Sciatic nerve (tissue), 2 donors: ENCODE measurements at regions not wholly inside any gene's neighbourhood (a gene's known extent, or its start where the extent isn't known, plus 50 kb on each side); places are given as distances from the start of the nearest gene placed in this dataset.
A peak's percentile ranks its signal among the peaks of the same experiment; 100 is the strongest.
"Not testable (repeated sequence)": the region's sequence is repeated elsewhere in the genome, so short reads cannot be mapped to it uniquely, and the experiment has no call there.

Experiments used
- ATAC-seq: fragments of 200-7000 bp; cut with Tn5 transposase; one replicate; pipeline ENCODE4 v1.9.1; 2020; ENCODE audit warnings: mild to moderate bottlenecking, moderate library complexity
- DNase-seq: peaks from one replicate; pipeline ENCODE4 v3.0.0-alpha.2; 2020; ENCODE audit warnings: low spot score
- intact Hi-C: fragments of 100-400 bp; cut with DNase I; formaldehyde crosslinking; loops from one replicate; pipeline ENCODE4 v1.14.2; 2022
- donor health status: DM: no; HTN: no; CAD: no.
- donor health status: DM: no; HTN: no; CAD: no.

DNA sequence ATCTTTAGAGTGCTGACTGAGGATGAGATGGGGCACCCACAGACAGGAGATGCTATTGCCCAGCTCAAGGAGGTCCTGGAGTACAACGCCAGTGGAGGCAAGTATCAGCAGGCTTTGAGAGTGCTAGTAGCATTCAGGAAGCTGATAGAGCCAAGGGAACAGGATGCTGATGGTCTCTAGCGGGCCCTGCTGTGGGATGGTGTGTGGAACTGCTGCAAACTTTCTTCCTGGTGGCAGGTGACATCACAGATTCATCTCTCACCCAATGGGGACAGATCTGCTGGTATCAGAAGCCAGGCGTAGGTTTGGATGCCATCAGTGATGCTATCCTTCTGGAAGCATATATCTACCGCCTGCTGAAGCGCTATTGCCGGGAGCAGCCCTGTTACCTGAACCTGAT lies 609.8 kb upstream of the NCAM2 start:
- no peak for ATAC-seq
- no peak for DNase-seq
- intact Hi-C loops: no loop called here

DNA sequence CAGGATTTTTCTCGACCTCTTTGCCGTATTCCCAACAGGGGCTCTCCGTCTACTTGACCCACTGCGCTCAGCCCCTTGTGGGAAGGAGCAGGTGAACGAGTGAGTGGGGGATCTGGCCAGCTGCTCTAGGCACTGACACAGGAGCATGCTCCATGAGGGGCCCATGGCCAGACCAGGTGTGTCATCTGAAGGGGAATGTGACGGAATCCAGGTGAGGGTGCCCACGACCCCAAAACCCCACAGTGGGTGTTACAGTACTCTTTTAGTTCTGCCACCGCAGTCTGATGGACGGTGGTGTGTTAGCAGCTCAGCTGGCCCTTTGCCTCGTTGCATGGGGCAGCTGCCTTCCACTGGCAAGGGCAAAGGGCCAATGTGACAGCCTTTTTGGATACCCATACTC lies 601.4 kb upstream of the NCAM2 start:
- DNase-seq: no peak
- ATAC-seq: no peak
- intact Hi-C loops: no loop called here

DNA sequence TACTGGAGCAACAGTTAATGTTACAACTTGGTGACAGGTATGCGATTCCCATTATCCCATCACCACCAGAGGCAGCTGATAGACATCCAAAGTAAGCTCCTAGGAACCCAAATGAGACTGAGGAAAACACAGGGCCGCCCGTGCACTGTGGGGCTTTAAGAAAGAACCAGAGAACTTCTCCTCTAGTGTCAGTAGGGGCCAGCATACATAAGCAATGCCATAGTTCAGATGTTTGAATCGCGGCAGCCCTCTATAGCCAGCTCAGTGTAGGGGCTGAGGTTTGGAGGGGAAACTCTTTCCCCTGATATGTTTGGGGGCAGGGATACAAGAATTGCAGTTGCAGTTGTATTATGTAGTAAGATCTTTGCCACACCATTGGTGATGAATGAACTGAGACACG lies 593.3 kb upstream of the NCAM2 start:
- DNase-seq (no peak), ATAC-seq (no peak)
- intact Hi-C loops: no loop called here

DNA sequence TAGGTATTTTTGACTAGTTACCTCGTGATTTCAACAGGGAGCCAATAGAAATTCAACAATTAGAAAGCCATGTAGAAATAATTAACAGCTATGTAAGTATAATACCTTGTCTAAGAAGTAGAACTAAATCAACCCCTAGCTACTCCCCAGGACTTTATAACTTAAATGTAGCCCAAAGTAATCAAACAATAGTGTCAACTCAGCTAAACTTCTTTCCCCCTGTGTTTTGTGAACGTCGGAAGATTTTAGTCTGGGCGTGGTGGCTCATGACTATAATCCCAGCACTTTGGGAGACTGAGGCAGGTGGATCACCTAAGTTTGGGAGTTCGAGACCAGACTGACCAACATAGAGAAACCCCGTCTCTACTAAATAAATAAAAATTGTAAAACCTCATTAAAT lies 579.9 kb upstream of the NCAM2 start:
- intact Hi-C loops: no loop called here
- no peak for DNase-seq
- ATAC-seq: no peak

DNA sequence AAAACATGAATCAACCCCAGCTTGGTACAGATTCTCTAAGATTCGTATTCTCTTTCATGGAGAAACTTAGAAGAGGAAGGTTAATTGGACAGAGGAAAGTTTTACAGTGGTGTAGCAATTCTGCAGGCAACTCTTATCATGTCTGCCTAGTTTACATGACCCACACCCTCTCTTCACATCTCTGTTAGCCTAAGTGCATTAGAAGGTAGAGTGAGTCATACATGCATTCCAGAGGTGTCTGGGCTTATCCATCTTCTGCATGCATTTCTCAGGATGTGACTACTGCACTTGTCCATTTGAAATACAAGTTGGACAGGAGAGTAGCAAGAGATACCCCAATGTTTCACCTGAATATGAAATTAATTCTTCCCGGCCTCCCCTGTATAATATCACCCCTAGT lies 578.4 kb upstream of the NCAM2 start:
- ATAC-seq (no peak), DNase-seq (no peak)
- intact Hi-C loops: no loop called here

DNA sequence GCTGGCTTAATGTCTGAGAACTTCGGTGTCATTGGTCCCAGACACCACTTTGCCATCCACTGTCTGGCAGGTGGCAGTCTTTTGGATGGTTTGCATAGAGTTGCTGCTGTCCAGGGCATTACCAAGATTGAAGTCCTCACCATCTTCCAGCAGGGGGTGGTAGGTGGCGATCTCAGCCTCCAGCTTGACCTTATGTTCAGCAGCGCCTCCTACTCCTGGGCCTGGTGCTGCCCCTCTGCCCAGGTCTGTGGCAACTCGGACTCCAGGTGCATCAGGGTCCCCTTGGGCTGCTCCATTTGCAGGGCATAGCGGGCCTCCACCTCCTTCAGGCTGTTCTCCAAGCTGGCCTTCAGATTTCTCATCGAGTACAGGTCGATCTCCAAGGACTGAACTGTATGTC lies 573.3 kb upstream of the NCAM2 start:
- intact Hi-C loops: no loop called here
- no peak for ATAC-seq
- DNase-seq: no peak

DNA sequence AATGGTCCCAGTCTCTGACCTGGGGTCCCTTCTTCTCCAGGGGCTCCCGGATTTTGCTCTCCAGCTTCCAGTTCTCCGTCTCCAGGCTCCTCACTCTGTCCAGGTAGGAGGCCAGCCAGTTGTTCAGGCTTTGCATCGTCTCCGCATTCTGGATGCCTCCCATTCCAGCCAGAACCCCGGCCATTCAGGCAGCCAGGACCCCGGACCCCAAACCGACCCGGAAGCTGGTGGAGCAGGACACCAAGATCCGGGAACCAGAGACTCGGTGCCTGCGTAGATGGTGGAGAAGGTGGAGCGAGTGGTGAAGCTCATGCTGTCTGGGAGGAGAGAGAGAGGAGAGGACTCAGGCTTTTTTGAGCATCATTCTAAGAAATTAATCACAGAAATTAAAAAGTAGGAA lies 572.4 kb upstream of the NCAM2 start:
- intact Hi-C loops: no loop called here
- ATAC-seq (no peak), DNase-seq (no peak)

DNA sequence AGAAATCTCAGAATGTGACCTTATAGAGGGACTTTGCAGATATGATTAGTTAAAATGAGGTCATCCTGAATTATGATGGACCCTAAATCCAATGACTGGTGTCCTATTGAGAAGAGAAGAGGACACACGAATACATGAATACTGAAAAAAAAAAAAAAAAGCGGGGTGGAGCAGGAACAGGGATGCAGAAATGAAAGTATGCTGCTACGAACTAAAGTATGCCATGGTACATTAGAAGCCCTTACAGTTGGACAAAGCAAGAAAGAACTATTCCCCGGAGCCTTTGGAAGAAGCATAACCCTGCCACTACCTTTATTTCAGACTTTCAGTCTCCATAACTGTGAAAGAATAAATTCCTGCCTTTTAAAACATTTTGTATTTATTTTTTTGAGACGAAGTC lies 557.9 kb upstream of the NCAM2 start:
- ATAC-seq: no peak

DNA sequence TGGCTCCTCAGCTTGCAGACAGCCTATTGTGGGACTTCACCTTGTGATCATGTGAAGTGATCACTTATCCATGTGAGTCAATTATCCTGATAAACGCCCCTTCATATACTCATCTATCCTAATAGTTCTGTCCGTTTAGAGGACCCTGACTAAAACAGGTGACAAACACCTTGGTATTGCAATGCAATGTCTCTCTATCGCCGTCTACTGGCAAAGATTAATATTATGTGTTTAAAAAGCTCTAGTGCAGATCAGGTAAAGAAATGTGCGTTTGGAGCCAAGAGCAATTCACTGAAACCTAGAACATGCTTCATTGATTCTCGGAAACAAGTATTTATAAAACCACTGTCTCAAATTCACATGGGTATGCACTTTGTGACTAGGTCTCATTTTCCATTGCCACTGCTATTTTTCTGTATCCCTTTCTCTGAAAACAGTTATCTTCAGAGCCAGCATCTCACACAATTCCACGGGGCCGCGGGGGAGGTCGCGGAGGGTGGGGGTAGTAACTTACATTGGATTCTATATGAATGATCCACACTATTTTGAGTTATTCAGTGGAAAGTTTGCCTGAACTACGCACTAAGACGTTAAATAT lies 554.6 kb upstream of the NCAM2 start:
- no peak for DNase-seq
- no peak for ATAC-seq

More for the DNA sequence above, 557.9 kb upstream of the NCAM2 start:
- DNase-seq: no peak
- intact Hi-C loops: no loop called here

DNA sequence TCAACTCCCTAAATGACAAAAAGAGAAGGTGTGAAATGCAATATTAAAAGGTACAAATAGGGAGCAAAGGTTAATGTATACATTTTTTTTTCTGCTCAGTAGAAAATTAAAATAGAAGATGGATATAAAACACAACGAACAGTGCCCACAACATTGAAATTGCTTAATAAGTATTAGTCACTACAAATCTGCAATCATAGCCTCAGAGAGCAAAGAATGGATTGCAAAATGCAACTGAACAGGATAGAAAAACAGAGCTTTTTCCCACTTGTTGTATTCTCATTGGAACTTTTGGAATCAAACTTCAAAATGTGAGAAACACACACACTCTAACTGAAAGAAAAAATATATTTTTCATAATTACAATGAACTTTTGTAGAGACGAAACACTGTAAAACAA lies 552.2 kb upstream of the NCAM2 start:
- no peak for ATAC-seq

More for the DNA sequence above, 554.6 kb upstream of the NCAM2 start:
- intact Hi-C loops: no loop called here

DNA sequence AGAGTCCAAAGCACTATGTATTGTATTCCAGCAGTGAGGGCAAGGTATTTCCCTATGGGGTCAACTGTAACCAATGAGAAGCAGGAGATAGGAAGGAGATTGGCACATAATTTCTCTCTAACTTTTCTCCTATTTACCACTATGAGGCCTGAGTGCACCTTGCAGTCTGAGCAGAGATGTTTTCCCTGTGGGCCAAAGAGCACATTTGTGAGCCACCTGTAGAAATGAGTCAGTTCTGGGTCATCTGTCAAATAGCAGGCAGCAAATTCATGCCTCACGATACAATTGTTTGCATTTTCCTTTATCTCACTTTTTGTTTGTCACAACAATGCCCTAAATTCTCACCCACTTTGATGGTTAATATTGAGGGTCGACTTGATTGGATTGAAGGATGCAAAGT lies 547.2 kb upstream of the NCAM2 start:
- no peak for DNase-seq
- intact Hi-C loops: no loop called here
- no peak for ATAC-seq

More for the DNA sequence above, 552.2 kb upstream of the NCAM2 start:
- DNase-seq: no peak
- intact Hi-C loops: no loop called here

DNA sequence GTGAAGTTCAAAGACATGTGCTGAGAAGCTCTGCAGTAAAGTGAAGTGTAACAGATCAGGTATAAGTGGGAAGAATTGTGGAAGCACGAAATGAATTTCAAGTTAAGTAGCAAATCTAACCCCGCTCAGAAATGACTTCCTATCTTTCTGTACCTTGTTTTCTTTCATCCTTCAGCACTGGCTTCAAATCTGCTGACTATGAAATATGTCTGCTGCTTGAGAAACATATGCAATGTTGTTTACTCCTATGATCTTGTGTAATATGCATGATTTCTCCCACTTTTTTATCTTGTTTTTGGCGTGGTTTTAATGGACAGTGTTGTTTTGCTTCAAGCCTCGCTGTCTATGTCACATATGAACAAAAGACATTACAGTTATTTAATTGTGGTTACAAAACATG lies 545.3 kb upstream of the NCAM2 start:
- ATAC-seq (no peak), DNase-seq (no peak)
- intact Hi-C loops: no loop called here

DNA sequence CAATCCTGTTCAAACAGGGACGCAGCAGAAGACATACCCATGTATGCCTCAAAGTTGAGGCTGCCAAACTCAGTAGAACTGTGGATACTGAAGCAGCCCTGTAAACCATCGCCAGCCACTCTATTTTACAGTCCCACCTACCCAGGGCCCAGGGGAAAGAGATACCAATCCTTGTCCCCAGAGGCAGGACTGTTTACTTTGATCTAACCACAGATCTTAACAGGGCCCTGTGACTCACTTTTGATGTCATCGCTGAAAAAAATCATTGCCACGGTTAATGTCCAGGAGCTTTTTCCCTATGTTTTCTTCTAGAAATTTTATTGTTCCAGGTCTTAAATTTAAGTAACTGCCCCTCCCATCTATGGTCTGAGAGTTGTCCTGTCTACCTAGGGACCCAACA lies 538.4 kb upstream of the NCAM2 start:
- intact Hi-C loops: no loop called here
- ATAC-seq (no peak), DNase-seq (no peak)

DNA sequence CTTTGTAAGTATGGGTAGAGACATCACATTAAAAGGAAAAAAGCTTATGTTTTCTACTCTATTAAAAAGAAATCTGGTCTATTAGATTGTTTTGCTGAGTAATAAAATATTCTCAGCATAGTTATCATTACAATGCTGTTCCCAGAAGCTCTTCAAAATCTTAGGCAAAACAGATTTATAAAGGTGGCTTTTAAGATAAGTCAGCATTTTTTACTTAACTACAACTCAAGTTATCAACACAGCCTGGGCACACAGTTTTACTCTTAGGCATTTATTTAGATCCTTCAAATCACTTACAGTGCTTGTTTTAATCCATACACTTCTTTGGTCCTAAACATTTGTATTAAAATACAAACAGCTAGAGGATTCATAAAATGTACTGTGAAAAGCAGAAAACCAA lies 534.8 kb upstream of the NCAM2 start:
- ATAC-seq: no peak
- no peak for DNase-seq
- intact Hi-C loops: no loop called here

DNA sequence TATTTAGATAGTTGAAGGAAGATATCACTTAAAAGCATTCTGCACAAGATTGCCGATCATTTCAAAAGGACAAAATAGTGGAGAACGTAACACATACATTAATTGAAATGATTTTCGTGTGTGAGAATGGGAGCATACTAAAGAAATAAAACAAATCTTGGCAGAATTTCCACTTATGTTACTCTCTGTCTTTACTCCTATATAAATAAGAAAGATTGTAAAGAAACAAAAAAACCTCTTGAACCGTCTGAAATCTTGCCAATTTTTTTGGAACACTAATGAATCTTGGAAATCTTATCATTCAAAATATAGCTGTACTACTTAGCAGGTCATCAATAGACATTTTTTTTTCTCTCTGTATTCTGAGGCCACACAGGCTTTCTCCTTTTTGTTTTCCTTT lies 528.8 kb upstream of the NCAM2 start:
- DNase-seq (no peak), ATAC-seq (no peak)
- intact Hi-C loops: no loop called here

DNA sequence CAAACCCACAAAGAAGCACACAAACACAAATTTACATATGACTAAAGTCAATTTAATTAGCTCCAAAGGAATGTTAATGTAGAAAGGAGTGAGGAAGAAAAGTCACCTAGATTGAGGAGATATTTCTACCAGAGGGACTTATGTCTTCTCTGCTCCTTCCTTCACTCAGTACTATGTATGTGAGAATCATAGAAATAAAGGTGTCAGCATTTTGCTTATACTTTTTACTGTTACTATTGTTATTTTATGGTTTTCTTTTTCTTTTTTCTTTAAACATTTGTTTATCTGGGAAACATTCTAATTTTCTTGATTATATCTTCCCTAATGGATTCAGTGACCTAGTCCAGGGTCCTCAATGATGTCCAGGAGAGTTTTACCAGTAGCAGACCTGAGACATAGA lies 511.9 kb upstream of the NCAM2 start:
- DNase-seq (no peak), ATAC-seq (no peak)
- intact Hi-C loops: no loop called here

DNA sequence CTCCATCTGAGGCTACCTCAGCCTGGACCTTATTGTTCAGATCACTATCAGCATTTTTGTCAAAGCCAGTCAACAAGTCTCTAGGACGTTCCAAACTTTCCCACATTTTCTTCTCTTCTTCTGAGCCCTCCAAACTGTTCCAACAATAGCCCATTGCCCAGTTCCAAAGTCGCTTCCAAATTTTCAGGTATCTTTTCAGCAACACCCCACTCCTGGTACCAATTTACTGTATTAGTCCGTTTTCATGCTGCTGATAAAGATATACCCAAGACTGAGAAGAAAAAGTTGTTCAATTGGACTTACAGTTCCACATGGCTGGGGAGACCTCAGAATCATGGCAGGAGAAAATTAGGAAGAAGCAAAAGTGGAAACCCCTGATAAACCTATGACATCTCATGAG lies 495.3 kb upstream of the NCAM2 start:
- ATAC-seq, DNase-seq, intact Hi-C loops: not testable (repeated sequence)

DNA sequence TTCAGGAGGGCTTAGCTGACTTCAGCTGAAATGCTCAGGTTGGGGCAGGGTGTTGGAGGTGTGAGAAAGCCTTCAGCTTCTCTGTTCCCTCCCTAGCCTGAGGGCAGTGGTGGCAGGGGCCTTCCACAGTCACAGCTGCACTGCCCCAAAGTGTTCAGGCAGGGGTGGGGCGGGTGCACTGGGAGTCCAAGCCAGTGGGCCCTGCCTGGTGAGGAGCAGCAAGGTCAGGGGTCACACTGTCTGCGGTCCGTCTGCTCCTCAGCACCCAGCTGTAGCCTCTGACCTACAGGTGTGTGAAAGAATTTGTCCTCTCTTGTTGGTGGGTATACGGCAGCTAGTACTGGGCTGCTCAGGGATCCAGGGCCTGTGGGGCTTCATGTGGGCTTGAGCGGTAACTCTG lies 490.4 kb upstream of the NCAM2 start:
- DNase-seq: no peak
- intact Hi-C loops: no loop called here

DNA sequence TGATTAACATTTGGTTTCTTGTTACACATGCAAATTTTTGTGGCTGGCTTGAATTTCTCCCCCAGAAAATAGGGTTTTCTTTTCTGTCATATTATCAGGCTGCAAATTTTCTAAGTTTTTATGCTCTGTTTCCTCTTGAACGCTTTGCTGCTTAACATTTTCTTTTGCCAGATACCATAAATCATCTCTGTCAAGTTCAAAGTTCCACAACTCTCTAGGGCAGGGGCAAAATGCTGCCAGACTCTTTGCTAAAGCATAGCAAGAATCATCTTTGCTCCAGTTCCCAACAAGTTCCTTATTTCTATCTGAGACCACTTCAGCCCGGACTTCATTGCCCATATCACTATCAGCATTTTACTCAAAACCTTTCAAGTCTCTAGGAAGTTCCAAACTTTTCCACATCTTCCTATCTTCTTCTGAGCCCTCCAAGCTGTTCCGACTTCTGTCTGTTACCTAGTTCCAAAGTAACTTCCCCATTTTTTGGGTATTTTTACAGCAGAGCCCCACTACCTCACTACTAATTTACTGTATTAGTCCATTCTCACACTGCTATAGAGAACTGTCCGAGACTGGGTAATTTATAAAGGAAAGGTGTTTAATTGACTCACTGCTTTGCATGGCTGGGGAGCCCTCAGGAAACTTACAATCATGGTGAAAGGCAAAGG lies 486.9 kb upstream of the NCAM2 start:
- intact Hi-C loops: no loop called here
- no peak for ATAC-seq

More for the DNA sequence above, 490.4 kb upstream of the NCAM2 start:
- ATAC-seq: peak; percentile 22

DNA sequence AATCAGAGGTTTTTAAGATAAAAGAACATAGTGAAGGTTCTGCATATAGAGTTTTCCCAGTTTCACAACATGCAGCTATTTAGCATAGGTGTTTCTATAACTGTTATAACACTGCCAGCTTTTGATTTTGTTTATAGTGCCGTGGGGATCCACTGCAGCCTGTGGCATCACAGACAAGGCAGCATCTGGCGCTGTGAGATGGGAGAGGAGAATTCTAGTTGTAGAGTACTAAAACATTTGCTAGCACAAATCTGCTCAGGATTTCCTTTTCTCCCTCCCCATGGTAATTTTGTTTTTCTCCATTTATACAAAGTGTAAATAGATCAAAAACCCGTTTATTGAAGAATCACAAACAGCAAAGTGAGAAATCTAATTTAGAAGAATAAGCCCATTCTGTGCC lies 482.8 kb upstream of the NCAM2 start:
- no peak for DNase-seq
- intact Hi-C loops: no loop called here
- ATAC-seq: no peak

More for the DNA sequence above, 486.9 kb upstream of the NCAM2 start:
- no peak for DNase-seq

DNA sequence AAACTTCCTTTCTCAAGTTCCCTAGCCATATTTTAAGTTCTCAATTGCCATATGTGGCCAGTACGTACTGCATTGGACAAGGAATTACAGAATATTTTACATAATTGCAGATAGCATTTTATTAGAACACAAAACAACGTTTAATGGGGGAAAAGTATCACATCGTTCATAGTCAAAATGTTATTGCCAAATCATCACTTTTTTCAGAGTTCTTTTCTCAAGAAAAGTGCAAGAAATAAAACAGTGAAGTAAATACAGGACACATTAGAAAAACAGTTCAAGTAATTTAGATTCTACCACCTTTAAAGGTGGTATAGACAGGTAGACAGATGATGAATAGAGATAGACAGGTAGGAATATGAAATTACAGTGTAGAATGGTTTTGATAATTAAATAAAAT lies 479.1 kb upstream of the NCAM2 start:
- intact Hi-C loops: no loop called here
- DNase-seq (no peak), ATAC-seq (no peak)
